Skeletal muscle cell (primary cell): ENCODE measurements at regions not wholly inside any gene's neighbourhood (a gene's known extent, or its start where the extent isn't known, plus 50 kb on each side); places are given as distances from the start of the nearest gene placed in this dataset.
"Not testable (repeated sequence)": the region's sequence is repeated elsewhere in the genome, so short reads cannot be mapped to it uniquely, and the experiment has no call there.

ENCODE experiments used
- DNase-seq: peaks from one replicate; pipeline ENCODE4 v3.0.0-alpha.2; 2010; ENCODE audit warnings: low read depth
- H3K4me3 ChIP-seq: 2 replicates; pipeline ENCODE4 v1.5.1; 2011; ENCODE audit warnings: low read depth, mild to moderate bottlenecking, control low read depth, low read length, moderate library complexity

DNA sequence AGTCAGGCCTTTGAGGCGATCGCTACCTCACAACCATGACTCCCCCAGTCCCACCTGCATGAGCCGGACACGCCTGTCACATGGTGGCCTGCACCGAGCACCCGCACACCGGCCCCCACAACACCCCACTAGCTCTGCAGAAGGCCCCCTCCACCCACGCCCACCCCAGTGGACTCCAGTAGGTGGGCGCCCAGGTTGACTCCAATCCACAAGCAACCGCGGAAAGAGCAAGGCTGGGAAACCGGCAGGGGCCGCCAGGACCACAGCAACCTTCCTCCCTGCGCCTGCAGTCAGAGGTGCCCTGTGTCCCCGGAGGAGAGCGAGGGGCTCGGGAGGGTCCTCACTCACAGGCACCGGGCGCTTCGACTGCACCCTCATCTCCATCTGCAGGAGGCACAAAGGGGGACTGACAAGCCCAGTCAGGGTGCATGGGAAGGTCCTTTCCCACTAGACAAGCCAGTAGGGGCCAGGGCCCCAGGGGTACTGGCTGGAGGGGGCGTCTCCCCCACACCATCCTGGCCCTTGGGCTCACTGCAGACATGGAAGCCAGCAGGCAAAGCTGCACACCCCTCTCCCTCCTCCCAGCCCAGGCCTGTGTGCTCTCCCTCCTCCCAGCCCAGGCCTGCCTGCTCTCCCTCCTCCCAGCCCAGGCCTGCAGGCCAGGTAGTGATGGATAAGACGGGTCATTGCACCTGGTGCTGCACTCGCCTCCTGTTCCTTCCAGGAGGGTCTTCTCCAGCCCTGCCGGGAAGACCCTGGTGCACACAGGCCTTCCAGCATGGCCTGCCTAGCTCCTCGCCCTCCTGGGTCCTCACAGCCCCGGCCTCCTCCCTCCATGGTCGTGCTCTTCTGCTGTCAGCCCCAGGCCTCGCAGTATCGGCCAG lies 137.2 kb downstream of the DLL1 start:
- DNase-seq, result no peak
- H3K4me3 ChIP-seq, result no peak overlapping the region

- no peak for DNase-seq
These were observed 137.9 kb downstream of the DLL1 start for GRCh38 chr6:170152989-170153388.

DNA sequence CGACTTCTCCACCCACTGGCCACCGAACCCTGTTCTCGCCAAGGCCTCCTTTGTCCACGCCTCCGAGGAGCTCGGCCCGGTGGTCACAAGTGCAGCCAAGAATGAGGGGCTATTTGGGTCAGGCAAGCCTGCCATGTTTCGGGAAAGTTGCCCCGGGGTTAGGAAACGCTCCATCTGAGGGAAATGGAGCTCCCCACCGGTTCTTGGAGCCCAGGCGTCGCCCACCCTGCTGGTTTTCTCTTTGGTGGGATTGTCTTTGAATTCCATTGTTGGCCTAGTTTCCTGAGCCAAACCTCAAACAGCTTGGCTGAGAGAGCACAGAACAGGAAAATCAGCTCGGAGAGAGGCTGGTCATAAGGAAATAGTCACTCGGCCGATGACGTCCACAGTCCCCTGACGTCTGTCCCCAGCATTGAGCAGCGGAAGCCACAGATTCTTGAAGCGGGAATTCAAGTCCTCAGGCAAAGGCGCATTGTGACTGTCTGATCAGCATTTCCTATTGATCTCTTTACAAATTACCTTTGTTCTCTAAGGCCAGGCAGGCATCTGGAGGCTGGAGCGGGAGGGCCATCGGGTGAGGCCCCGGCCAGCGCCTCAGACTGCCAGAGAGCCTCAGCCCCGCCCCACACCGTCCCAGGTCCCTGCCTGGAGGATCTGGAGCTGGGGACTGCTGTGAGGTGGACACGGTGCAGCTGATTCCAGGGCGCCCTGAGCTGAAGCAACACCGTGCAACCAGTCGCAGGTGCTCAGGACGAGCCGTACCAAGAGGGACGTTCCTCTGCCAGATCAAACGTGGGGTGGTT lies 138.6 kb downstream of the DLL1 start:
- H3K4me3 ChIP-seq, result no peak overlapping the region
- no peak for DNase-seq

More at GRCh38 chr6:170152989-170153388, 137.9 kb downstream of the DLL1 start:
- H3K4me3 ChIP-seq, result no peak overlapping the region

GRCh38 chr6:170151804-170152123 lies 139.1 kb downstream of the DLL1 start:
- no peak overlapping the region for H3K4me3 ChIP-seq

DNA sequence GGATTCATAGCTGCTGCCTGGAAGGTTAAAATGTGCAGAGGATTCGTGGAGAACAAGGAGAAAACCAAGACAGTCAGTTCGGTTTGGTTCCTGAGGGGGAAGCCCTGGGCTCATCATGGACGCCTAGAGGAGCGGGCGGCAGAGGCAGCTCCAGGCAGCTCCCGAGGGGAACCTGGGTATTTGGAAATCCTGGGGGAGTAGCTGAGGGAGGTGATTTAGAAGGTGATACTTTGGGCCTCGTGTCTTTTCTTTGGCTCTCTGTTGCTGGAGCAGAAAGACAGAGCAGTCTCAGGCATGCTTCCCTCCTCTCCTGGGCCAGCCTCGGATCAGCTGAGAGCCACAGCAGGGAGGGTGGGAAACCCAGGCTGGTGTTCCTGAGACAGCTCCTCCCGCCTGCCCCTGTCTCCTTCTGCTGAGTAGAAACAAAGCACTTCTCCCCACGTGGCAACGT lies 139.5 kb downstream of the DLL1 start:
- H3K4me3 ChIP-seq, result no peak overlapping the region
- DNase-seq, result no peak

More at GRCh38 chr6:170151804-170152123, 139.1 kb downstream of the DLL1 start:
- no peak for DNase-seq

- no peak overlapping the region for H3K4me3 ChIP-seq
- DNase-seq, result no peak
These were observed 140.3 kb downstream of the DLL1 start for GRCh38 chr6:170150590-170150945.

DNA sequence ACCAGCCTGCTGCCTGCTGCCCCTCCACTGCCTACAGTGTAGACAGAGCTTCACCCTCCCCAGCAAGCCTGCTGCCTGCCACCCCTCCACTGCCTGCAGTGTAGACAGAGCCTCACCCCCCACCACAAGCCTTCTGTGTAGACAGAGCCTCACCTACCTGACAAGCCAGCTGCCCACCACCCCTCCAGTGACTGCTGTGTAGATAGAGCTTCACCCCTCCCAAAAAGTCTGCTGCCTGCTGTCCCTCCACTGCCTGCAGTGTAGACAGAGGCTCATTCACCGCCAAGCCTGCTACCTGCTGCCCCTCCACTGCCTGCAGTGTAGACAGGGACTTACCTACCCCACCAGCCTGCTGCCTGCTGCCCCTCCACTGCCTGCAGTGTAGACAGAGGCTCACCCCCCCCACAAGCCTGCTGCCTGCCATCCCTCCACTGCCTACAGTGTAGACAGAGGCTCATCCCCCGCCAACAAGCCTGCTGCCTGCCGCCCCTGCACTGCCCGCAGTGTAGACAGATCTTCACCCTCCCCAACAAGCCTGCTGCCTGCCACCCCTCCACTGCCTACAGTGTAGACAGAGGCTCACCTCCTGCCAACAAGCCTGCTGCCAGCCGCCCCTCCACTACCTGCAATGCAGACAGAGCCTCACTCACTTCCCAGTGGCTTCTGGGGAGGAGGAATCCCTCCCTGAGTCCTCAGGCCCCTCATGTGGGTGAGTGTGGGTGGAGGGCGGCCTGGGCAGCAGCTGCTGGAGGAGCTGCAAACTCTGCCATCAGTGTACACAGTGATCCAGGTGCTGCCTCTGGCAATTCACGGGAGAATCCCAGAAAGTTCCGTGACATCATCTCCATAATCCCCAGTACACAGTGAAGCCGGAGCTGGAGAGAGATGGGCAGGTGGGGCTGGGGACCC lies 140.9 kb downstream of the DLL1 start:
- H3K4me3 ChIP-seq, result no peak overlapping the region
- no peak for DNase-seq

DNA sequence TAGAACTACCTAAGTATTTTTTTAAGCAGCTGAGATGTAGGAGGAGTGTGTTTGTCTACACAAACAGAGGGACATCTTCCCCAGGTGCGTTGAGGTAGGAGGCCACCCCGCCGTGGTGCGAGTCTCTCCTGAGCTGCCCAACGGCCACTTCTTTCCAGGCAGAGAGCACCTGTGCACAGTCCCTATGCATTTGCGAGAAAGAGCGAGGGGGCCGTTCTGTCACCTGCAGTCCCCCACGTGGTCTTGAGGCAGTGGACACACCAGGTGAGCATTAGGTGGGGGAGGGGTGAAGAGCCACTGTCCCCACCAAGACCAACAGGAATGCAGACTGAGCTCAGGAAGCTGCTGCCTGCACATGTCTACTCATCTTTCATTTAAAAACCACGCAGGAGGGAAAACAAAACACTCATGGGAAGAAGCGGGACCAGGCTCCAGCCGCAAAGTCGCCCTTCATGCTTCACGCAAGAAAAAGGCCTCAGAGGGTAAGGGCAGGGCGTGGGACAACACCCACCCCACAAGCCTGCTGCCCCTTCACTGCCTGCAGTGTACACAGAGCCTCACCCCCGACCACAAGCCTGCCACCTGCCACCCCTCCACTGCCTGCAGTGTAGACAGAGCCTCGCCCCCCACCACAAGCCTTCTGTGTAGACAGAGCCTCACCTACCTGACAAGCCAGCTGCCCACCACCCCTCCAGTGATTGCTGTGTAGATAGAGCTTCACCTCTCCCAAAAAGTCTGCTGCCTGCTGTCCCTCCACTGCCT lies 142.0 kb downstream of the DLL1 start:
- DNase-seq, result no peak
- no peak overlapping the region for H3K4me3 ChIP-seq

GRCh38 chr6:170147832-170148708 lies 142.8 kb downstream of the DLL1 start:
- DNase-seq, result no peak
- H3K4me3 ChIP-seq, result no peak overlapping the region

GRCh38 chr6:170147056-170147787 lies 143.7 kb downstream of the DLL1 start:
- no peak for DNase-seq
- no peak overlapping the region for H3K4me3 ChIP-seq

- no peak for DNase-seq
- no peak overlapping the region for H3K4me3 ChIP-seq
These were observed 144.2 kb downstream of the DLL1 start for GRCh38 chr6:170146640-170147039.

DNA sequence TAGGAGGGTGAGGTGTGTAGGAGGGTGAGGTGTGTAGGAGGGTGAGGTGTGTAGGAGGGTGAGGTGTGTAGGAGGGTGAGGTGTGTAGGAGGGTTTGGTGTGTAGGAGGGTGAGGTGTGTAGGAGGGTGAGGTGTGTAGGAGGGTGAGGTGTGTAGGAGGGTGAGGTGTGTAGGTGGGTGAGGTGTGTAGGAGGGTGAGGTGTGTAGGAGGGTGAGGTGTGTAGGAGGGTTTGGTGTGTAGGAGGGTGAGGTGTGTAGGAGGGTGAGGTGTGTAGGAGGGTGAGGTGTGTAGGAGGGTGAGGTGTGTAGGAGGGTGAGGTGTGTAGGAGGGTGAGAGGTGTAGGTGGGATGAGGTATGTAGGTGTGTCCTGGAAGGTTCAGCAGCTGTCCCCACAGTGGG lies 144.7 kb downstream of the DLL1 start:
- H3K4me3 ChIP-seq, DNase-seq: not testable (repeated sequence)

- not testable (repeated sequence) for DNase-seq, H3K4me3 ChIP-seq
These were observed 145.2 kb downstream of the DLL1 start for GRCh38 chr6:170145716-170146115.

GRCh38 chr6:170145272-170145592 lies 145.6 kb downstream of the DLL1 start:
- no peak overlapping the region for H3K4me3 ChIP-seq
- DNase-seq, result no peak

- H3K4me3 ChIP-seq, result no peak overlapping the region
- no peak for DNase-seq
These were observed 146.2 kb downstream of the DLL1 start for GRCh38 chr6:170144571-170145271.

GRCh38 chr6:170143401-170144150 lies 147.3 kb downstream of the DLL1 start:
- DNase-seq, result no peak

More at GRCh38 chr6:170143401-170144150, 147.3 kb downstream of the DLL1 start:
- no peak overlapping the region for H3K4me3 ChIP-seq
